Right kidney (tissue), 1 donor: ENCODE measurements at regions not wholly inside any gene's neighbourhood (a gene's known extent, or its start where the extent isn't known, plus 50 kb on each side); places are given as distances from the start of the nearest gene placed in this dataset.

Source experiments
- DNase-seq: peaks from one replicate; pipeline ENCODE4 v3.0.0-alpha.2; 2016

DNA sequence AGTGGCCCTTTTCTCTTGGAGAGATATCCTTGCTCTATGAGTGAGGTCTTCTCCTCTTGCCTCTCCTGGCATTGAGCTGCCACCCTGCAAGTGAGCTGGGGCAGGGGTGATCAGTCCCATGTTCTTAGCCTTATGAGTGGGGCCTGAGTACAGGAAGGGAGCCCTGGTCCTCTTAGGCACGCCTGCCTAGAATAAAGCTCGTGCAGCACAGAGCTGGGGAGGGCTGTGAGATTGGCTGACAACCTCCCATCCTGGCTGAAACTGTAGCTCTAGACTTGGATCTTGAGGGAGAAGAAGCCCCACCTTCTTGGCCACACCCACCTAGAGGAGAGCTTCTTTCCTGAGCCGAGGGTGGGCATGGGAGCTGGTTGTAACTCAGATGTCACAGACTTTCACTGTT is 305.0 kb upstream of the ZNF32 start:
- DNase-seq, result no peak

DNA sequence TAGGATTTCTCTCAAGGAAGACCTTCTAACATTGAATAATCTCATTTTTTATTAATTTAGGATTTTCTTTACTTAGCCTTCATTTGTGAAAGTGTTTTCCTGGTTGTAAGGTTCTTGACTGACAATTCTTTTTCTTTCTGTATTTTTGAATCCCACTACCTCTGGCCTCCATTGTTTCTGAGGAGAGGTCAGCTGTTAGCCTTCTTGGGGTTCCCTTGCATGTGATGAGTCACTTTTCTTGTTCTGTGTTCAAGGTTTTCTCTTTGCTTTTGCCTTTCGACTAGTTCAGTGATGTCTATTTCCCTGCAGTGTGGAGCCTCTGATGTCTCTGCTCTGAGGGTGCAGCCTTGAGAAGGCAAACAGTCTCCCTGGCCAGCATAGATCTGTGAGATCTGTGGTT is 304.1 kb upstream of the ZNF32 start:
- DNase-seq, result no peak

DNA sequence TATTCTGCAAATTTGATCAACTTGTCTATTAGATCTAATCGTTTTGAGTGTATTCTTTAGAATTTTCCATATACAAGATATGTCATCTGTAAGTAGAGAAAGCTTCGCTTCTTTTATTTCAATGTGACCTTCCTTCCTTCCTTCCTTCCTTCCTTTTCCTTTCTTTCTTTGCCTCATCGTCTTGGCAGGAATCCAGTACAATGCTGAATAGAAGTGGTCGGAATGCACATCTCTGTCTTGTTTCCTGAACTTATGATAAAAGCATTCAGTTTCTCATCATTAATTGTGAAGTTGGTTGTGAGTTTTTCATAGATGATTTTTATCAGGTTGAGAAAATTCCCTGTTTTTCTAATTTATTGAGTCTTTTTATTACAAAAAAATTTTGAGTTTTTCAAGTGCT is 300.7 kb upstream of the ZNF32 start:
- no peak for DNase-seq

DNA sequence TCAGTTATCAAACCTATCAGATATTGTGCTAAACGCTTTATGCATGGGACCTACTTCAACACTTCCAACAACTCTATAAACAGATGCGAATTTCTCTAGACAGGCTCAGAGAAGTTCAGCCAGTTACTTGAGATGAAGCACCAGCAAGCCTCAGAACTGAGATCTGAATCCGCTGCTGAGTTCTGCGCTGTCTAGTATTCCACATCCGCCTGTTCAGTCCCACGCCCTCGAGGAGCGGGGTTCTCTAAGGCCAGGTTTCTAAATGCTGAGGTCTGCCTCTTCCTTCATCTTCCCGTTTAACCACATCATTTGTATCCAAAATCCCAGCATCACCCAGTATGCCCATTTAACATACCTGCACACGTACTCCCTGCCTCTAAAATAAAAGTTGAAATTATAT is 297.8 kb upstream of the ZNF32 start:
- DNase-seq, result no peak

DNA sequence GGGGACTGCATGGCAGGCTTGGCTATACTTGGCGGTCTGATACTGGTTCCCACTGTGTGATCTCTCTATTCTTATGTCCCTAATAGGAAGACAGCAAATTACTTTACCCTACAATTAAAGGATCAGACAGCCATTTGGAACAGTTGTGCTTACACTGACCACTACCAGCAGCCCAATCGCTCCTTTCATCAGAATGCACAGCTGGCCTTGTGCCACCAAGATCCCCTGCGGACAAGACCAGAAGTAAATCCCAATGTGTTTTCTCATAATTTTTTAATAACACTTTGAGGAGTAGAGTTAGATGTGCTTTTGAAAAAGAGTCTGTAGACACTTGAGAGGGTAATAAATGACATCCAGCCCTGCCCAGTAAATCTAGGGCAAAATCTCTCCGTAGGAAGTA is 297.2 kb upstream of the ZNF32 start:
- DNase-seq, result no peak

DNA sequence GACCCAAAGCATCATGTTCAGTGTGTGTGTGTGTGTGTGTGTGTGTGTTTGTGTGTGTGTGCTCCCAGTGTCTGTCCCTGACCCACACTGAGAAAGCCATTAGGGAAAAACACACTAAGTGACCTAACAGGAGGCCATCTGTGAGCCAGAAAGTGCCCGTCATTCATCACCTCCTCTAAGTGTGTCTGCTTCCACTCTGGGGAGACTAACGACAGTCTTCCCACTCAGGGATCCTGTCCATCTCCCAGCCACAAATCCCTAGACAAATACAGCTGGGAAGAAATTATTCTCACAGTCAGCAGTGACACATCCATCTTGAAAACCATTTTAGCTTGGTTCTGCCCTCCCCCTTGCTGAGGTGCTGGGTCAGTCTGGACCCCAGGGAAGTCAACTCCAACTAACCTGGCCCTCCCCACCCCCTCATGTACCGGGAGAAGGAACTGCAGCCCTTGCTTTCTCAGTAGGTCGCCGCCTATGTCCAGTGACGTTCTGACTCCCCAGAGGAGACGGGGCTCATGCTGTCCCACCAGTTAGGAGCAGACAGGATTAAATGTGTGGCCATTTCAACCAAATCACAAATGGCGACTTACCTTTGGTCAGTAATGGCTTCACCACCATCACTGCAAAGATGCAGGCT is 296.5 kb upstream of the ZNF32 start:
- peak; percentile 43 for DNase-seq

DNA sequence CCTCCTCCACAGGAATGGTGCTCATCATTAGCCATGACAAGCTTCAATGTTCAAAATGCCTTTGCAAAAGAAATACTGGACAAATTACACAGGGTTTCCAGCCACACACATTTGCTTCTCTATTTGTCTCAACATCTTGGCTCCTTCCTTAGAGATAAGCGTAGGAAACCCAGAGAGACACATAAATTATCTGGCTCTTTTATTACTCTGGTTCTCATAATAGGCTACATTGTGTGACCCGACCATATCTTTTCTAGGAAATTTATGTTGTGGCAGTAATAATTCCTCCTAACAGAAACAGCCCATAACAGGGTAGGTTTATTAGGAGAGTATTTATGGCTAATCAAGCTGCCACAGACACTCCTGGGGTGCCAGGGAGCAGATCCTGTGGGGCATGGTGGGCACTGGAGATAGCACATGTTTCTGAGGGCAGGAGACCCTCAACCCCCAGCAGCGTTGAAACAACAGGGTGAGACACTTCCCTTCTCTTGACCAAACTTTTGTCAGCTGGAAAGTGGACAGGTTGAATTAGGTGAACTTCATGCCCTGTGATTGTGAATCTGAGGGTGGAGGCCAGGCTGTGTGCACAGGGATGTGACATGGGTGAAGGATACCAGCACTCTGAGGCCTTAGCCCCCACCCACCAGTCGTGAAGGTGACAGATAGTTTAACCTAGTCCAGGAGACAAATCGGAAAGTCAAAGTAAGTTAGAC is 295.9 kb upstream of the ZNF32 start:
- peak; percentile 37 for DNase-seq

DNA sequence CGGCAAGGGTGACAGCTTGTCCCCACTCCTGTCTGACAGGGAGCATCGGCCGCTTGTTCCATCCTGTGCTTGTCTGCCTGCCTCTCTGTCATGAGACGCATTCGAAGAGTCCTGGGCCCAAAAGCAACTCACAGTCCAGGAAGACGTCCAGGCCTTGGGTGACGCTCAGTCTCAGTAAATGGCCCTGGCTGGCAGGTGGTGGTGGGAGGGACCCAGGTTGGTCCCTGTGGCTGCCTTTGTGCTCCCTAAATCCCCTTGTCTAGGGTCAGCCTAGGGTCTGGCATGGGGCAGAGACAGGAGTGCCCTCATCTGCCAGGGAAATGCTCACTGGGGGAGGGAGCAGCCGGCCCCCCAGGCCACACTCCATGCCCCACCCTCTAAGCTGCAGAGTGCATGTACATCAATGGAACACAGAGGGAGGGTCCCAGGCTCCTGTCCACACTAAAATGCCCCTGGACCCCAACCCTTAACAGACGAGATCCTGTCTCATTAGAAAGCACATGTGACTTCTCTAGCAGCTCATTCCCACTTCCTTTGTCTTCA is 295.2 kb upstream of the ZNF32 start:
- DNase-seq, result peak; percentile 60

DNA sequence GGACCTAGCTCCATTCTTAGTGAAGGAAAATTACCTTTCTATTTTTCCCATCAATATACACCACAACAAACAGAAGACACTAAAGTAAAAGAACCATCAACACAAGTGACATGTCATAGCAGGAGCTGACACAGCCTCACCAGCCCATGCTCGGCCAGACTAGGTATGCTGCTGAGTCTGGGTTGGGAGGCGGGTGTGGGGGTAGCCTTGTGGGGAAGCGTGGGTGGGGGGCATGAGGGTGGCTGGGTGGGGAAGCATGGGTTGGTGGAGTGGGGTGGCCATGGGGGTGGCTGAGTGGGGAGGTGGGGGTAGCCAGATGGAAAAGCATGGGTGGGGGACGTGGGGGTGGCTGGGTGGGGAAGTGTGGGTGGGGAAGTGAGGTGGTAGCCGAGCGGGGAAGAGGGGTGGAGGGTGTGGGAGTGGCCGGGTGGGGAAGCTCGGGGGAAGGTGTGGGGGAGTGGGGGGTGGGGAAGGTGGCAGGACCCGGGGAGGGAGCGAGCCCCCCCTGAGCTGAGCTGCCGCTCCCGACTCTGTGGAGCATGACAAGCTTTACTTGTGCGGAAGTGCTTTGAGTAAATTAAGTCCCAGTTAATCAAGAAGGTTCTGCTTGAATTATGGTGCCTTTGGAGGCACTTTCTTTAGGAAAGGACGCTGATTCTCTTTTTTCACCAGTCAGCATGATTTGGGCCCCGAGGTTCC is 294.6 kb upstream of the ZNF32 start:
- DNase-seq, result no peak

DNA sequence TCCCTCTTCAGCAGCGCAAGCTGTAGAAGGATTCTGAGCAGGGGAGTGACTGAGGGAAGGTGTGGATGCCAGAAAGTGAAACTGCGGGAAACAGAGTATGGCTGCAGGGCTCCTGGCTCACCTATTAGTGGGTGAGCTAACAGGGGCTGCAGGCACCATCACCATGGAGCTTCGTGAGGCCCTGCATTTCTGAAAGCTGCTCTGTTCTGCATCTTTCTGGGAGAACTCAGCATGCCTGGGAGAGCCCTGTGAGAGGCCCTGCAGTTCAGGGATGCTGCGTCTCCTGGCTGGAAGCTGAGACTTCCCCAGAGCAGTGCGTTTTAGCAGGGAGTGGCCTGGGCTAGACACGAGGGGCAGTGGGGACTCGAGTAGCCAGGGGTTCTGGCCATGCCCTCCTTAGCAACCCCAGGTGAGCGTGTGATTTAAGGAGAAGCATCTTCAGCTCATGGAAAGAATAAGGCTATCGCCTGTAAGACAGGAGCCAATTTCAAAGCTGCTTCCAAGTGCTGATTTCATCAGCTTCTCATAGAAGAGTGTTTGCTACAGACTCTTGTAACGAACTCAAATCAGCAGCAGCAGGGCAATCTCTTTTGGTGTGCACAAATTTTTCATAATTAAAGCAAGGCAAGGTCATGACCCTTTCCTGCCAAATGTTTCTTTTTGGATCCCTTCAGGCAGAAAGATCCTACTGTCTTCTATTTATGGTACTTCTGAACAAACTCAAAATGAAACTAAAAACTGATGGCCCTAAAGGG is 293.6 kb upstream of the ZNF32 start:
- peak; percentile 33 for DNase-seq

DNA sequence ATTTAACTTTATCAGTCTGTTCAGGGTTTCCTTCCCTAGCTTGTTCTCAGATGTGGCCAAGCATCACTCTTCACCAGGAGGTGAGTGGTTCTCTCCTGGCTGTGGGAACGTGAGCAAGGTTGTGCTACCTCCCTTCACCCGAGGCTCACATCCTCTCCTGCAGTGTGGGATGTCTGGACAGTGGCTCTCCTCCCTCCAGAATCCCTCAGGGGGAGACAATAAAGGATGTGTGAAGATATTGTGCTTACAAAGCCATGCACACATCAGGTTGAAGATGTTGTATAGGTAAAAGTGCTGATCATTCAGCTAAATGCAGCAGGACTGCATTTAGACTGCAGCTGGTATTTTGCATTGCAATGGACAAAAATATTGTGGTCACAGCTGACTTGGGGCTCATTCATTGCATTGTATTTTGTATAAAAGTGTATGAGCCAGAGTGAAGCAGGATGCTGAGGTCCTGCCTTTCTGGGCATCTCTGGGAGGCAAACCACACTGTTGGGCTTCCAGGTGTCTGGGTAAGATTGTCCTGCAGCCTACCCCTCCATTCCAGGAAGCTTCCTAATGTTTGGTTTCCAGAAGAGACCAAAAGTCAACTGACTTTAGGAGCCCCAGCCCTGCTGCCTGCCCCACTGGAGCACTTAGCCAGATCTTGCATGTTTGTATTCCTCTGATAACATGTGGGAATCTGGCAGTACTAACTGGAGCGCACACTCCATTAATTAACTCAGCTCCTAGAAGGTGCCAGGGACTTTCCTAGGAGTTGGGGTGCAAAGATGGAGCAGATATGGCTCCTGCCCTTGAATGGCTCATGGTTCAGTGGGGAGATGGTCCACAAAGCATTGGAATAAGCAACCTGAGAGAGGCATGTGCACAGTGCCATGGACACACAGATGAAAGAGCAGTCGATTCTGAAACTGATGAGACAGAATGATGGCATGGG is 292.5 kb upstream of the ZNF32 start:
- DNase-seq, result no peak

DNA sequence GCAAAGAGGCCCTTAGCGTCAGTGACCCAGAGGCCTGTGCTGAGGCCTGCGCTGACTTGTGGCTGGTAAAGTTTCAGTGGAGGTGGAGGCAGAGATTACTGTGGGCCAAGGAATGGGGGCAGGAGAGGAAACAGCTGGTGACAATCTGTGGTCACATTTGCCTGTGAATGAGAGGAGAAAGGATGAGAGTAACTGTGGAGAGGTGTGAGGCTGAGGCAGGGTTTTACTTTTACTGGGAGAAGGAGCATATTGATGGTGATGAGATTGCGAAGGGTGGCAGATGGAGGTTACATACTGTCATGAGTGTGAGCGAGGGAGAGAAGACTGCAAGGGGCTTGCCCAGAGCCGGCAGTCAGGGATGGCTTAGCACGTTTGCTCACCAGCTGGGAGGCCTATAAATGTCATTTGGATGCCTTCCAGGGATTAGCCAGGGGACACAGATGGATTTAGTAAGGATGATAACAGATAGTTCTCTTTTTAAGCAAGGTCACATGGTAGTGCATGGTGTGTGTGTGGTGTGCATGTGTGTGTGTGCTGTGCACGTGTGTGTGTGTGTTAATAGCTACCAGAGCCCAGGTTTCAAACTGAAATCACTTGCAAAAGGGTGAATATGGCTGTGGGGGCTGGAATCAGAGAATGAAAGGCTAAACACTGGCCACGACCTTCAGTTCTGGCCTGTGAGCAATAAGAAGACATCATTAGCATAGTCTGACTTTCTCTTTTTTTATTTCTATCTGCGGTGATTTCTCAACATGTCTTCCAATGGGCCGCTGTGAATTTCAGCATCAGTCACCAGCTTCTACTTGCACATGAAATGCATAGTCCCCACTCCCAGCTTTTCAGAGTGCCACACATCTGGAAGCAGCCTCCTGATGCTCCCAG is 291.5 kb upstream of the ZNF32 start:
- no peak for DNase-seq

DNA sequence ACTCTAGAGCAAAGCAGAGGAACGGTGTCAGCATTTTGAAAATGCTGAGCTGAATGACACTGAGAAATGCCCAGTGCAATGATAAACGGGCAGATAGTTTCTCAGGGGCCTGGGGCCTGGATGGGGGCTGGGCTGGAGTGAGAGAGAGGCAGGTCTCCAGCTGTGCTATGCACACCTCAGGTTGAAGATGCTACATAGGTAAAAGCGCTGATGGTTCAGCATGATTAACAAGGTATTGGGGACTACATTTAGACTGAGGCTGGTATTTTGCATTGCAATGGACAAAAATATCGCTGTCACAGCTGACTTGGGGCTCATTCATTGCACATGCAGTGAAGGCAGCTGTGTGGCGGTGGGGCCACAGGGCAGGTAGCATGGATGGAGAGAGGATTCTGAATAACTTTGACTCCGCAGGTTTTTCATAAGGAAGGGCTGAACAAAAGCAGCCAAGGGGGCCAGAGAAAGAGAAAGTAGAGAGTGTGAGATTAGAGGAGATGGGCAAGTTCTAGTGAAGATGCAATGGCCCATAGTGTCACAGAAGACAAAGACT is 290.8 kb upstream of the ZNF32 start:
- DNase-seq, result no peak

DNA sequence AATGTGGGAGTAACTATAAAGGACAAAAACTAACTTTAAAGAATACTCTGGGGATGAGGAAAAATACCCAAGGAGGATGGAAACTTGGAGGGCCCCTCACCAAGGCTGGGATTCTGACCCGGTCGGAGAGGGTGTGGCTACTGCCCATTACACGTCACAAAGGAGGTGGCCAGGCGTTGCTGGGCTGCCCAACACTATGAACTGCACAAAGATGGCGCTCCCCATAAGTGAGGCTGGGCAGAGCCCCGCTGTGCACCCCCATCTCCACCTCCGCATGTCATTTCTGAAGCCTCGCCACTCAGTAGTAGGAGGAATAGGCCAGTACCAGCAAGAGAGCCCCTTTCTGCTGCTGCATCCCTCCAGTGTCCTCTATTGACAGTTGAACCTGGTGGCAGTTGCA is 290.1 kb upstream of the ZNF32 start:
- no peak for DNase-seq

DNA sequence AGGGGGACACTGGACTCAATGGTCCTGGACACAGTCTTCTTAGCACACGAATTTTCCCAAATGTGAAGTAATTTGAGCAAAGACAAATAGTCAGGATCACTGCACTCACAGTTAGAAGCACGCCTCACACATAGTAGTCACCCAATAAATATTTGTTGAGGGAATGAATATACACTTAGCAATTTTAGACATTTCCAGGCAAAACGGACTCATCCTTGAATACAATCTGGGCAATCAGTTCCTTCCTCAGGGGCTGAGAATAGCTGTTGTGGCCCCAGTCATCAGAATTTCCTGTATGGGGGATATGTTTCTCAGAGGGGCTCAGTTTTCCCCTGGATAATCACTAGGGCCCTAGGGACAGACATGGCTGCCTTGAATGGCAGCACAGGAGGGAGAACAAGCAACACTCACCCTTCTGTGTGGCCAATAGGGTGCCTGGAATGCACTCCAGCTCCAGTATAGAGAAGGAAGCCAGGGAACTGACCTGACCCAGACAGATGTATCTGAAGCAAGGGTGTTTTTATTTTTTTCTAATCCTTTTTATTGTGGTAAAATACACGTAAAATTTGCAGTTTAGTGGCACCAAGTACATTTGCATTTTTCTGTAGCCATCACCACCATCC is 282.7 kb upstream of the ZNF32 start:
- no peak for DNase-seq

DNA sequence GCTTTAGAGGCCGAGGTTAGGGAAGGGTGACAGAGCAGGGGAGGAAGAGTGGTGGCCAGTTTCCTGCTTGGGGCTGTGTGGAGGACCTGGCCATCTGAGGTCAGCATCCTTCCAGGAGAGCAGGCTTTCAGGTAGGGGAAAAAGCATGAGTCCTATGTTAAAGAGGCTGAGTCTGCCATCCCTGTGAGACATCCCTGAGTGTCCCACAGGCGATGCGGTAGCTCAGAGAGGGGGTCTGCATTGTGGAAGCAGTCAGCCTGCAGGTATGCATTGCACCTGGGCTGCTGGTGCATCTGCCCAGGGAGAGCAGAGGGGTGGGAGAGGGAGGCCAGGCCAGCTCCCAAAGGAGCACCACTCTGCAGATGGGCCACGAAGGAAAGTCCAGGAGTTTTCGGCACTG is 282.1 kb upstream of the ZNF32 start:
- DNase-seq, result no peak

DNA sequence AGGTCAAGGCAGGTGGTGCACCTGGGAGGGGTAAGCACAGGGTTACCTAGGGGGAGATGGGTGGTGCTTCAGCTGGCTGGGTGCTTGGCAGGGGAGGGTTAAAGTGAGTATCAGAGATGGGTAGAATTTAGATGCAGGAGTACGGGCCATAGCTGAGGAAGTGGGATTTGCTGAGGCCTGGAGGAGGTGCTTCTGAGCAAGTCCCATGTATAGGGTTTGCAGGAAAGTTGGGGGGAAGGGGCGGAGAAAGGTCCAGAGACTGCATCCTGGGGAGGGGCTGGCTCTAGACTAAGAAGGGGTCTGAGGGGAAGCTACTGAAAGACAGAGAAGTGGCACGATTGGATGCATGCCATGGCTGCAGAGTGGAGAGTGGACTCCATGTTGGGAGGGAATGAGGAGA is 281.6 kb upstream of the ZNF32 start:
- DNase-seq, result no peak

DNA sequence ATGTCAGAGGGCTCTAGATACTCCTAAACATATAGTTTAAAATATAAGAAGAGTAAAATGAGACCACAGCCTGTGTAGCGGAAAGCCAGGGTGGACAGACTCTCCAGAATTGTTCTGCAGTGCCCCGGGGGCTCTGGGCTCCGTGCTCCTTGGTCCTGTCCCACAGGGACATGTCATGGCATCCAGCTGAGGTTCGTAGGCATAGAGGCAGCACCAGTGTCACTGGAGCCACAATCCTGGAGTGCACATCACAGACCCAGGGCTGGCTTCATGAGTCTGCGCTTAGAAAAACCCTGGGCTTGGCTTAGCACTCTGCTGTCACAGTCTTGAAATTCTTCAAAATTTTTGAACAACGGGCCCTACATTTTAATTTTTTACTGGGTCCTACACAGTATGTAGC is 280.4 kb upstream of the ZNF32 start:
- no peak for DNase-seq

DNA sequence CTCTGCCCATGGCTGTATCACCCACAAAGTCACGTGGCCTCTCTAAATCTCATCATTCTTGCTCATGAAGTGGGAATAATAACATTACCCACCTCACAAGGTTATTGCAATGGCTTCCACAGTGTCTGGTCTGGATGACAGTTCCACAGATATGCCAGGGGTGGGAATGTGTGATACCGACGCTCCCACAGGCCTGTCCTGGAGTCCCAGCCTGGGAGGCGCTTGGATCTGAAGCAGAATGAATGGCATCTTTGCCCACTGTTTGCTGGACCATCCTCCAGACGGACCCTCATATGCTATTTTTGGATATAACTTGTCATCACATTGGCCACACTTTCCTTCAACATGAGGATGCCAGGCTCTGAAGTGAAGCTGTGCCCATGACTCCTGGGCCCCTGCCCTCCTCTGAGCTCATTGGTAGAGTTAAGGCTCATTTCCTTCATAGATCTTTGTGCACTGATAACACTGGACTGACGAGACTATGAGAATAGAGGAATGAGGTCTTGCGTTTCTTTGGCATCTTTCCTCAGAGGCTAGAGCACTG is 279.8 kb upstream of the ZNF32 start:
- no peak for DNase-seq
